ENCODE measurements at regions not wholly inside any gene's neighbourhood (a gene's known extent, or its start where the extent isn't known, plus 50 kb on each side); places are given as distances from the start of the nearest gene placed in this dataset.
"Not testable (repeated sequence)": the region's sequence is repeated elsewhere in the genome, so short reads cannot be mapped to it uniquely, and the experiment has no call there.

DNA sequence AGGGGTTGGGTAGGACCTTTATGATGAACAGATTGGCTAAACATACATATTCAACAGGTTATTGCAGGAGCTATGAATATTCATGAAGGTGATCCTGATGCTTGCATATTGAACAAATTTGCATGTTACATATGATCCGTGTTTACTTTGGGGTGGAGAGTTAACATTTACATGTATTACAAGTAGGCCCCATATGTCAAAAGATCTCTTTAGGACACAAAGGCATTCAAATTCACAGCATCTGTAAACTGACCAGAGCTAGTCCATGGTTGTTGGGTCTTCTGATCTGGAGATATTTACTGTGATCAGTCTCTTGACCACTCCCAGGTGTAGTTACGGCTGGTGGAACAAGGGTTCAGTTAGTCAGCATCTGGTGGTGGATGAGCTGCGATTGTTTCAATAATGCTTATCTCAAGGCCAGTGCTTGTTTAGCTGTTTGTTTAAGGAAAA is 80.4 kb downstream of the PMAIP1 start:
- no peak for DNase-seq (ENCODE audit: low read depth)
- no peak overlapping the region for H3K4me3 ChIP-seq (ENCODE audit: low read depth, low read length)
- TF ChIP-seq, protein P1, sequence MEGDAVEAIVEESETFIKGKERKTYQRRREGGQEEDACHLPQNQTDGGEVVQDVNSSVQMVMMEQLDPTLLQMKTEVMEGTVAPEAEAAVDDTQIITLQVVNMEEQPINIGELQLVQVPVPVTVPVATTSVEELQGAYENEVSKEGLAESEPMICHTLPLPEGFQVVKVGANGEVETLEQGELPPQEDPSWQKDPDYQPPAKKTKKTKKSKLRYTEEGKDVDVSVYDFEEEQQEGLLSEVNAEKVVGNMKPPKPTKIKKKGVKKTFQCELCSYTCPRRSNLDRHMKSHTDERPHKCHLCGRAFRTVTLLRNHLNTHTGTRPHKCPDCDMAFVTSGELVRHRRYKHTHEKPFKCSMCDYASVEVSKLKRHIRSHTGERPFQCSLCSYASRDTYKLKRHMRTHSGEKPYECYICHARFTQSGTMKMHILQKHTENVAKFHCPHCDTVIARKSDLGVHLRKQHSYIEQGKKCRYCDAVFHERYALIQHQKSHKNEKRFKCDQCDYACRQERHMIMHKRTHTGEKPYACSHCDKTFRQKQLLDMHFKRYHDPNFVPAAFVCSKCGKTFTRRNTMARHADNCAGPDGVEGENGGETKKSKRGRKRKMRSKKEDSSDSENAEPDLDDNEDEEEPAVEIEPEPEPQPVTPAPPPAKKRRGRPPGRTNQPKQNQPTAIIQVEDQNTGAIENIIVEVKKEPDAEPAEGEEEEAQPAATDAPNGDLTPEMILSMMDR (IDR thresholded peaks at IDR 0.05; ENCODE audit: insufficient read depth, low read length): no peak

DNA sequence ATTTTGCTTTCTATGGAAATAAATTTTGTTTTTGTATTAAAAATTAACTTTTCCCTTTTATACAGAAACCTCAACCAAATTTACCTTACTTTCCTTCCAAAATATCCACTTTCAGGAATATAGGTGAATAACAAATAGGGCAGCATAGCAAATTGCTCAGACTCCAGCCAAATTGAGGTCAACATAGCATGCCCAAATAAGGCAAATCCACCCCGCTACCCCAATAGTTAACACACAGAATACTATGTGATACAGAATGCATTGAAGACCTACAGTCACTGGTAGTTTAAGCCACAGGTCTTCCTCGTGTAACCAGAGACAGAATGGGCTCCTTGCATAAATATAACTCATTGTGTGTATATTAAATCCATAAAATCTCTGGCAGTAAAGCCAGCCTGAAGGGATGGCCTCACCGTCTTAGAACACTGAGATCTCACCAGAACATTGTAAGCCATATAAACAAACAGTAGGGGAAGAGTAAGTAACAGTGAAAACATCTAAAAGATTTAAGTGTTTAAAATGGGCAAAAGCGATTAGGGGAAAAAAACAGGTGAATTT is 72.2 kb downstream of the PMAIP1 start:
- no peak for DNase-seq (ENCODE audit: low read depth)
- TF ChIP-seq, protein P1 (IDR thresholded peaks at IDR 0.05; ENCODE audit: insufficient read depth, low read length): no peak
- H3K4me3 ChIP-seq (ENCODE audit: low read depth, low read length): no peak overlapping the region

DNA sequence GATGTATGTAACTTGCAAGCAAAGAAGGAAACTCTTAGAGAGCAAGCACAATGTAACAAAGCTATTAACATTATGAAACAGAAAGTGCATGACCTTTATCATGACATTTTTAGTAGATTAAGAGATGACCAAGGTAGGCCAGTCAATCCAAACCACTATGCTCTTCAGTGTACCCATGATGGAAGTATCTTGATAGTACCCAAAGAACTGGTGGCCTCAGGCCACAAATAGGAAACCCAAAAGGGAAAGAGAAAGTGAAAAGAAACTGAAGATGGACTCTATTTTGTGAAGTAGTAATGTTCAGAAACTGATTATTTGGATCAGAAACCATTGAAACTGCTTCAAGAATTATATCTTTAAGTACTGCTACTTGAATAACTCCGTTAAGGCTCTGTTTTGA is 71.3 kb downstream of the PMAIP1 start:
- H3K4me3 ChIP-seq (ENCODE audit: low read depth, low read length); DNase-seq (ENCODE audit: low read depth): not testable (repeated sequence)

DNA sequence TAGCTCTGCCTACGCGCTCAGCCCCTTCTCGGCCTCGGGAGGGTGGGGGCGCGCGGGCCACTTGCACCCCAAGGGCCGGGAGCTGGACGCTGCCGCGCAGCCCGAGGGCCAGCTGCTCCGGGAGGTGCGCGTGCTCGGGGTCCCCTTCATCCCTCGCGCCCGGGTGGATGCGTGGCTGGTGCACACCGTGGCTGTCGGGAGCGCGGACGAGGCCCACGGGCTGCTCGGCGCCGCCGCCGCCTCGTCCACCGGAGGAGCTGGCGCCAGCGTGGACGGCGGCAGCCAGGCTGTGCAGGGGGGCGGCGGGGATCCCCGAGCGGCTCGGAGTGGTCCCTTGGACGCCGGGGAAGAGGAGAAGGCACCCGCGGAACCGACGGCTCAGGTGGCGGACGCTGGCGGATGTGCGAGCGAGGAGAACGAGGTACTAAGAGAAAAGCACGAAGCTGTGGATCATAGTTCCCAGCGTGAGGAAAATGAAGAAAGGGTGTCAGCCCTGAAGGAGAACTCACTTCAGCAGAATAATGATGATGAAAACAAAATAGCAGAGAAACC is 69.8 kb downstream of the PMAIP1 start:
- DNase-seq (ENCODE audit: low read depth): not testable (repeated sequence)
- peak overlapping the region; percentile 17 for H3K4me3 ChIP-seq (ENCODE audit: low read depth, low read length)

DNA sequence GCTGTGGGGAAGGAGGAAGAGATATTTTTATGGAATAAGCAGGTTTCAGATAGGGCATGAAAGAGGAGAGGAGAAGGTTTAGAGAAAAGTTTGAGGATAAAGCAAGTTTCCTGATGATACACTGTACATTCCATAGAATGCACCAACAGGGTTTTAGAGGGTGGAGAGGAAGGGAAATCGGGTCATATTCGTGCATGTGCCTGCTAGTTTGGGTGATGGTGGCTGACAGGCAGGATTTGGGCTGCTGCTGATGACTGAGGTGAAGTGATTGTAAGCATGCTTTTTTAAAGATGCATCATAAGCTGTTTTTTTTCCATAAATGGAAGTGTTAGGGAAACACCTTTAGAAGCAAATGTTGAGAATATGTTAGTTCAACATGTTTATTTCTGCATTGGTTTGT is 68.8 kb downstream of the PMAIP1 start:
- H3K4me3 ChIP-seq (ENCODE audit: low read depth, low read length): no peak overlapping the region
- TF ChIP-seq, protein P1 (IDR thresholded peaks at IDR 0.05; ENCODE audit: insufficient read depth, low read length): no peak
- DNase-seq (ENCODE audit: low read depth): no peak

DNA sequence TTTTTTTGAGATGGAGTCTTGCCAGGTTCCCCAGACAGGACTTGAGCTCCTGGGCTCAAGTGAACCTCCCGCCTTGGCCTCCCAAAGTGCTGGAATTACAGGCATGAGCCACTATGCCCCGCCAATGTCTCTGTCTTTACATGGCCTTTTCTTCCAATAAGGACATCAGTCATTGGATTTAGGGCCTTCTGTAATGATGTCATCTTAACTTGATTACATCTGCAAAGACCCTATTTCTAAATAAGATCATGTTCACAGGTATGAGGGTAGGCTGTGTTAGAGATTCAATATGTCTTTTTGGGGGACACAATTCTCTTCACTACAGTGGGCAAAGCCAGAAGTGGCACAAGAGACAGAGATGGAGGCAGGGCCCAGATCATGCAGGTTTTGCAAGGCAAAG is 68.1 kb downstream of the PMAIP1 start:
- TF ChIP-seq, protein P1 (IDR thresholded peaks at IDR 0.05; ENCODE audit: insufficient read depth, low read length): no peak
- no peak for DNase-seq (ENCODE audit: low read depth)
- no peak overlapping the region for H3K4me3 ChIP-seq (ENCODE audit: low read depth, low read length)

DNA sequence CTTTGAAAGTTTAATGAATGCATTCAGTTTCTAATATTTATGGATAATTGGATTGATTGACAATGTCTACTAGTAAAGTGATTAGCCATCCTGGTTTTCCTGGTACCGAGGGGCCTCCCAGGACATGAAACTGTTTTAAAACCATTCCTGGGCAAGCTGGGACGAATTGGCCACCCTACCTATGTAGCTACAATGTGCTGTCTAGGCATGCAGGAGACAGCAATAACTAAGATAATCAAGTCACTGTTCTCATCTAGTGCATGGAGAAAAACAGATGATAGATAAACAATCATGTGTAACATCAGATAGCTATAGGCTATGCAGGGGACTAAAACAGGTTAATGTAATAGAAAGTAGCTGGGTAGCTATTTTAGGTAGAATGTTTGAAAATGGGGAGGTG is 67.1 kb downstream of the PMAIP1 start:
- TF ChIP-seq, protein P1 (IDR thresholded peaks at IDR 0.05; ENCODE audit: insufficient read depth, low read length): no peak
- no peak for DNase-seq (ENCODE audit: low read depth)
- H3K4me3 ChIP-seq (ENCODE audit: low read depth, low read length): no peak overlapping the region

DNA sequence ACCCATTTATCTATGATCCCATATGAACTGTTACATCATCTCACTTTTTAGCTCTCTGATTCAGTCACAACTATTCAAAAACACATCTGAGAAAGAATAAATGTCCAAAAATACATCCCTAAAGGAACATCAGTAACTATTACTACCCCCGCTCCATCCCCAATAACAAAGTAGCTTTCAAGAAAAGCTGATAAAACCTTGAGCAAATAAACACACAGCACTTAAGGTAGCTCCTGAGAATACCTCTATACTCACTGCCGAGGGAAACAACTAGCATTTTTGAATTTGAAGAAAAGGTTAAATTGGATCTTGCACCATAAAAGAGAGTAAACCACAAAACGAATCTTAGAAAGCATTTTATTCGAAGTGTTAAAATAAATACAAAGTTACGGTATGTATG is 63.4 kb downstream of the PMAIP1 start:
- DNase-seq (ENCODE audit: low read depth): no peak
- TF ChIP-seq, protein P1 (IDR thresholded peaks at IDR 0.05; ENCODE audit: insufficient read depth, low read length): no peak
- H3K4me3 ChIP-seq (ENCODE audit: low read depth, low read length): no peak overlapping the region
